Heart left ventricle (tissue), 13 donors: ENCODE measurements at regions not wholly inside any gene's neighbourhood (a gene's known extent, or its start where the extent isn't known, plus 50 kb on each side); places are given as distances from the start of the nearest gene placed in this dataset.

Experiments used
- CTCF ChIP-seq, 12 donors: fragments of 200-600 bp; sonication (generic) in 4 of 12; IDR thresholded peaks; one replicate each; pipeline versions ENCODE4 v1.5.0 to v1.8.0; 2018 to 2022; ENCODE audit warnings: antibody characterized with exemption in 12 of 12, mild to moderate bottlenecking in 5 of 12
- POLR2A ChIP-seq, 2 donors: fragments of 450-650 bp; IDR thresholded peaks; one replicate each; pipeline ENCODE4 v1.6.1; 2017; ENCODE audit warnings: antibody characterized with exemption in 2 of 2, mild to moderate bottlenecking in 2 of 2, moderate library complexity in 2 of 2
- donor health status: ischemic (EF 13 %, LVEDD 7.1; RV severe dilation, severe dysfunction).
- donor health status: DM: no; HTN: yes; CAD: no.
- donor health status: DM: no; HTN: no; CAD: no.
- donor health status: ischemic (EF 25% LVEDD 6.9; RV normal size, moderate dysfunction).
- donor health status: ischemic (EF 25% LVEDD 5.7; RV mildly dilated, moderate dysfunction).
- donor health status: ischemic (EF 35%, LVEDD 5.7; RV mildly dilated, moderate dysfunction).
- donor health status: nonischemic (EF 11% LVEDD 7.7; RV severe dilation, severe dysfunction).
- donor health status: DM: yes; HTN: yes; CAD: no.
- donor health status: PGD.
- donor health status: ischemic (EF 29% LVEDD 5.4; RV normal size, mild dysfunction).
- donor health status: nonischemic (EF 23%, LVEDD 6.1; RV moderate dilation, normal function).

GRCh38 chr5:131042021-131042789 is 122.9 kb downstream of the HINT1 start:
- TF ChIP-seq CTCF (IDR thresholded peaks at IDR 0.05) (no peak), POLR2A (IDR thresholded peaks at IDR 0.05) (no peak)
